Bronchial epithelial cell (primary cell): ENCODE measurements at regions not wholly inside any gene's neighbourhood (a gene's known extent, or its start where the extent isn't known, plus 50 kb on each side); places are given as distances from the start of the nearest gene placed in this dataset.

ENCODE experiments used
- DNase-seq: peaks from one replicate; pipeline ENCODE4 v3.0.0-alpha.2; 2010; ENCODE audit warnings: low read depth
- FAIRE-seq: peaks from 2 replicates; lab custom pipeline; 2011; peaks lifted over from hg19 to GRCh38; lab: Jason Lieb, UNC
- H3K27me3 ChIP-seq: 2 replicates; pipeline ENCODE4 v1.5.1; 2011; ENCODE audit warnings: low read length; ENCODE audit not compliant: control insufficient read depth, insufficient read depth
- H3K36me3 ChIP-seq: 2 replicates; pipeline ENCODE4 v1.5.1; 2011; ENCODE audit warnings: low read length; ENCODE audit not compliant: control insufficient read depth, insufficient read depth
- H3K4me3 ChIP-seq: 2 replicates; pipeline ENCODE4 v1.5.1; 2011; ENCODE audit warnings: mild to moderate bottlenecking, low read depth, low read length, control low read depth
- CTCF ChIP-seq: IDR thresholded peaks from 2 replicates; pipeline ENCODE4 v1.5.1; 2011; ENCODE audit warnings: mild to moderate bottlenecking, moderate library complexity, low read length, control low read depth, inconsistent platforms; ENCODE audit not compliant: insufficient read depth, severe bottlenecking

GRCh38 chr3:71893122-71893521, 108.2 kb upstream of the PROK2 start:
- no peak for FAIRE-seq
- H3K36me3 ChIP-seq, result no peaks in the 10 kb centered on the region
- no peak overlapping the region for H3K4me3 ChIP-seq
- H3K27me3 ChIP-seq, result no peaks in the 10 kb centered on the region
- no peak for DNase-seq
- no peak for TF ChIP-seq CTCF

- TF ChIP-seq CTCF, result no peak
- FAIRE-seq (no peak), DNase-seq (no peak)
- Histone ChIP-seq H3K36me3 (no peaks in the 10 kb centered on the region), H3K27me3 (peaks cover 2% of the 10 kb centered on the region), H3K4me3 (no peak overlapping the region)
Measured at GRCh38 chr3:71891483-71891882, 106.5 kb upstream of the PROK2 start.

- no peak for FAIRE-seq
- no peaks in the 10 kb centered on the region for H3K36me3 ChIP-seq
- H3K4me3 ChIP-seq, result no peak overlapping the region
- no peak for TF ChIP-seq CTCF
- DNase-seq, result no peak
- H3K27me3 ChIP-seq, result peaks cover 3% of the 10 kb centered on the region
Measured at GRCh38 chr3:71890356-71890931, 105.5 kb upstream of the PROK2 start.

- FAIRE-seq (no peak), DNase-seq (no peak)
- TF ChIP-seq CTCF, result no peak
- Histone ChIP-seq H3K36me3 (no peaks in the 10 kb centered on the region), H3K27me3 (peaks cover 3% of the 10 kb centered on the region), H3K4me3 (no peak overlapping the region)
Measured at GRCh38 chr3:71887256-71887655, 102.3 kb upstream of the PROK2 start.

GRCh38 chr3:71885006-71885405, 100.1 kb upstream of the PROK2 start:
- peaks cover 3% of the 10 kb centered on the region for H3K27me3 ChIP-seq
- no peak overlapping the region for H3K4me3 ChIP-seq
- FAIRE-seq (no peak), DNase-seq (no peak)
- H3K36me3 ChIP-seq, result no peaks in the 10 kb centered on the region
- TF ChIP-seq CTCF, result no peak

- peaks cover 1% of the 10 kb centered on the region for H3K27me3 ChIP-seq
- no peak for FAIRE-seq
Measured at GRCh38 chr3:71881732-71882131, 96.8 kb upstream of the PROK2 start.

More at GRCh38 chr3:71881732-71882131, 96.8 kb upstream of the PROK2 start:
- no peak for DNase-seq
- no peak overlapping the region for H3K4me3 ChIP-seq
- H3K36me3 ChIP-seq, result no peaks in the 10 kb centered on the region
- TF ChIP-seq CTCF, result no peak
